ENCODE measurements at regions not wholly inside any gene's neighbourhood (a gene's known extent, or its start where the extent isn't known, plus 50 kb on each side); places are given as distances from the start of the nearest gene placed in this dataset.
"Not testable (repeated sequence)": the region's sequence is repeated elsewhere in the genome, so short reads cannot be mapped to it uniquely, and the experiment has no call there.

DNA sequence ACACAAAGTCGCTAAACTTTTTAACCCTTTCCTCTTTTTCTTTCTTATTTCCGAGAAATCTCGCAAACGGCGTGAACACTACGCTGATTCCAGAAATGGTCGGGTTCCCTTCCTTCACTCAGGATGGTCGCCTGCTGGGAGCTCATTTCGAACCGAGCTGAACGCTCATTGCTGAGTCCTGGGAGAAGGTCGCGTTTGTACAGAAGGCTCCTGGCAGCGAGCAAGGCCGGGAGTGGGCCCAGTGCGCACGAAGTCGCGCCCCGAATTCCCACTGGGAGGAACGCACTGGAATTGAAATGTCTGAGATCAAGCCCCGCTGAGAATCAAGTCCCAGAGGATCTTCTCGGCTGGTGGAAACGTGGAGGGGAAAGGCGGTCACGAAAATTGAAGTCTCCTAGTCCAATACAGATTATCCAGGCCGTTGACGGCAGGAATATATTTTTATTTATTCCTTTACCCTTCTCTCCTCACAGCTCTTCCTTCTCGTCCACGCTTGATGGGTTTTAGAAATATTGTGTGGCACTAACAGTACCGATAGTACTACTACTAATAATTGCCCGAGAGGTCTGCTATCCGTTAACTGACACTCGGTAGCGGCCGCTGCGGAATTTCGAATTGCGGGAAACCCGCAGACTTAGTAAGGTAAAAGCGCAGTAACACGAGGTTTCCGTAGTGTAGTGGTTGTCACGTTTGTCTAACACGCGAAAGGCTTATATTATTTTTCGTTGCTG, 207.2 kb upstream of the ZNF184 start:
- no peak for DNase-seq (ENCODE audit: low read depth in 2 of 2, low spot score in 1 of 2)

GRCh38 chr6:27679308-27679963, 206.5 kb upstream of the ZNF184 start:
- no peak for DNase-seq (ENCODE audit: low read depth in 2 of 2, low spot score in 1 of 2)

DNA sequence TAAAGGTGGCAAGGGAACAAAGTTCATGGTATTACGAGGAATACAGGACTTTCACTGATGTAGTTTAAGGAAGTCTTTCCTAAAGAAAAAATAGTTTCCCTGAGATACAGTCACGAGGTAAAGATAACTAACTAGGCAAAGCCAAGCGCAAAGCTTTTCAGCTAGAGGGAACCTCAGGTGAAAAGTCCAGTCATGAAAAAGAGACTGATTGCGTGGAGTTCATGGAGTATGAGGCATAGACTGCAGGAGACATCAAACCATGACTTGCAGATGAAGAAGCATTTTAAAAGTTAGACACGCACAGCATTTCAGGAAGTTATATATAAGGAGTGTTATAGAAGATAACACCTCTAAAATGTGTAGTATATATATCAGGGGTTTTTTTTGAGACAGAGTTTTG, 205.6 kb upstream of the ZNF184 start:
- DNase-seq (ENCODE audit: low read depth in 2 of 2, low spot score in 1 of 2) = no peak

GRCh38 chr6:27674882-27675281, 202.0 kb upstream of the ZNF184 start:
- no peak for DNase-seq (ENCODE audit: low read depth in 2 of 2, low spot score in 1 of 2)

GRCh38 chr6:27672113-27672799, 199.4 kb upstream of the ZNF184 start:
- no peak for DNase-seq (ENCODE audit: low read depth in 2 of 2, low spot score in 1 of 2)

- no peak for DNase-seq (ENCODE audit: low read depth in 2 of 2, low spot score in 1 of 2)
Measured at GRCh38 chr6:27669624-27670301, 196.9 kb upstream of the ZNF184 start.

GRCh38 chr6:27669295-27669623, 196.4 kb upstream of the ZNF184 start:
- no peak for DNase-seq (ENCODE audit: low read depth in 2 of 2, low spot score in 1 of 2)

DNA sequence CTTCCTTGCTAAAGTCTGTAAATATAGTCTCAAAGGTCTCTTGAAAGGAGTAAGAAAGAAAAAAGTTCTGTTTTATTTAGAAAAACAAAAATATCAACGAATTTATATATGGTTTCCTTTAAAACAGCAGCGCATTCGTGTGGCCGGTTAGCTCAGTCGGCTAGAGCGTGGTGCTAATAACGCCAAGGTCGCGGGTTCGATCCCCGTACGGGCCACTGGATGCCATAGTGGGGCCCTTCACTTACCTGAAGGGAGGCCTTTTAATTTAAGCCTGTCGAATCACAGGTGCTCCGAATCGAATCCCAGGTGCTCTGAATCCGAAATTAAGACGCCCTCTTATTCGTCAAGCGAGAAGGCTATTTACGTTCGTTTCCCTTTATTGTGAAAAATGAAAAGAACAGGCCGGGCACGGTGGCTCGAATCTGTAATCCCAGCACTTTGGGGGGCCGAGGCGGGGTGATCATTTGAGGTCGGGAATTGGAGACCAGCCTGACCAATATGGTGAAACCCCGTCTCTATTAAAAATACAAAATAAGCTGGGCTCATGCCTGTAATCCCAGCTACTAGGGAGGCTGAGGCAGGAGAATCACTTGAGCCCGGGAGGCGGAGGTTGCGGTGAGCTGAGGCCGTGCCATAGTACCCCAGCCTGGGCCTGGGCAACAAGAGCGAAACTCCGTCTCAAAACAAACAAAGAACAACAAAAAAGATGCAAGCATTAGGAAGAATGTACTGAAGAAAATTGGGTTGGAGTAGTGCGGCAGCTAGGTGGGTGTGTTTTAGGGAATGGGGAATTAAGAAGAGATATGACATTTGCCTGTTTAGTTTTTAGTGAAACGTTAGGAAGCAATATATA, 195.8 kb upstream of the ZNF184 start:
- no peak for DNase-seq (ENCODE audit: low read depth in 2 of 2, low spot score in 1 of 2)

DNA sequence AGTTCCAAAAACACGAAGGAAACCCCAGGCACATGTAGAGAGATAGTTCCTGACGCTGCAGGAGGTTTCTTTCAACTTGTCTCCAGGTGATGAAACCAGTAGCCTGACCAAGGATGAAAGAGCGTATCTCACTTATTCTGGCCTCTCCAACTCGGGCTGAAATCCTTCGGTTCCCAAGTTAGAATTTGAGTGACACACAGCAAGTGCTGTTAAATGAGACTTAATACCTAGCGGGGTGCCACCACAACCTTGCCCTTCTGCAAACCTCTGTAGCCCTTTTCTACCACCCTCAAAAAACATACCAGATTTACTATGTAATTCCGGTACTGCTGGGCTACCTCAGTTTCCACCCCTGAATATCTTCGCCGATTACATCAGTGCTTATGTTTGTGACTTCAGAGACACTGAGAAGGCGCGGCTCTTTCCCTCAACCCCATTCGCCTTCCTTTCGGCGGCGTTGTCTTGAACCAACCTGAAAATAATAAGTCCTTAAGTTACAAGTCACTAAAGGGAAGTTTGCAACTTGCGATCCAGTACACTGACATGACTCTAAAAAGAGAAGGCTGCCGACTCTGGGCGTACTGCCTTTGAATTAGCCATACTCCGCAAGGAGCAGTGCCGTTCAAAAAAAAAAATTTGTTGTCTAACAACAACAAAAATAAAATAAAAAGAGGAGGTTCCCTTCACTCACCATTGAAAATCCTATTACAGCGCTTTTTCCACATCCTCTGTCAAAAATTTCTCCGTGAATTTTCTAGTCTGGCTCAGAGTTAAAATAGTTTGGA, 194.9 kb upstream of the ZNF184 start:
- DNase-seq (ENCODE audit: low read depth in 2 of 2, low spot score in 1 of 2) = no peak

DNA sequence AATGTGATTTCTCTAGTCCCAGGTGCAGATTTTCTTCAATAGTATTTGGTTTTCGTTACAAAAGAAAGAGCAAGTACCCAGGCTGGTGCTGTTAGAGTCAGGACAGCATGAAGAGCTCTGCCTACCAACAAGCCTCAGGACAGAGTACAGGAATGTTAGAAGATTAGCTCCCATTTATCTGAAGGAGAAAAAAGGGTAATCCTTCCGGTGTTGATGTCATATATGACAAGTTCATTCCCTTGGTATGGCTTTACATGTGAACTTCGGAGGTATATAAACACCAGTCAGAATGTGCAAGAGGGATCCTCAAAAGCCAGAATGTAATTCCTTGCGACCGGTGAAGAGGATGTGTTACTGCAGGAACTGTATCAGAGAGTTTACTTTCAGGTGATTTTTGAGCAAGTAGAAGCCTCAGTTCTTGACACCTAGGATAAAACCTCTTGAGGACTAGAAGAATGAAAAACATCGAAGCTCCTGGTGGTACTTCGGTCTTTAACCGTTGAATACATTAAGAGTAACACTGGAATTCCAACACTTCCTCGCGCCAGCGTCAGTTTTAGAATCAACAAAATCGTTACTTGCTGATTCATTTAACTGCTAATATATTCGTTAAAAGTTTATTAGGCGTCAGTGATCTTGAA, 194.2 kb upstream of the ZNF184 start:
- no peak for DNase-seq (ENCODE audit: low read depth in 2 of 2, low spot score in 1 of 2)

GRCh38 chr6:27662769-27663168, 189.9 kb upstream of the ZNF184 start:
- DNase-seq (ENCODE audit: low read depth in 2 of 2, low spot score in 1 of 2) = no peak

DNA sequence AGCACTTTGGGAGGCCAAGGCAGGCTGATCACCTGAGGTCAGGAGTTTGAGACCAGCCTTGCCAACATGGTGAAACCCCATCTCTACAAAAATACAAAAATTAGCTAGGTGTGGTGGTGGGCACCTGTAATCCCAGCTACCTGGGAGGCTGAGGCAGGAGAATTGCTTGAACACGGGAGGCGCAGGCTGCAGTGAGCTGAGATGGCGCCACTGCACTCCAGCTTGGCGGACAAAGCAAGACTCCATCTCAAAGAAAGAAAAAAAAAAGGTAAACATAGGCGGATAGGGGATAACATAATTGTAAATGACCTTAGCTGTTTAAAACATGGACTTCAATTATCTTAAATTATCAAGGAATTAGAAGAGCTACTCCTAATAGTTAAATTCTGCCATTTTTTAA, 189.3 kb upstream of the ZNF184 start:
- DNase-seq (ENCODE audit: low read depth in 2 of 2, low spot score in 1 of 2) = not testable (repeated sequence)

DNA sequence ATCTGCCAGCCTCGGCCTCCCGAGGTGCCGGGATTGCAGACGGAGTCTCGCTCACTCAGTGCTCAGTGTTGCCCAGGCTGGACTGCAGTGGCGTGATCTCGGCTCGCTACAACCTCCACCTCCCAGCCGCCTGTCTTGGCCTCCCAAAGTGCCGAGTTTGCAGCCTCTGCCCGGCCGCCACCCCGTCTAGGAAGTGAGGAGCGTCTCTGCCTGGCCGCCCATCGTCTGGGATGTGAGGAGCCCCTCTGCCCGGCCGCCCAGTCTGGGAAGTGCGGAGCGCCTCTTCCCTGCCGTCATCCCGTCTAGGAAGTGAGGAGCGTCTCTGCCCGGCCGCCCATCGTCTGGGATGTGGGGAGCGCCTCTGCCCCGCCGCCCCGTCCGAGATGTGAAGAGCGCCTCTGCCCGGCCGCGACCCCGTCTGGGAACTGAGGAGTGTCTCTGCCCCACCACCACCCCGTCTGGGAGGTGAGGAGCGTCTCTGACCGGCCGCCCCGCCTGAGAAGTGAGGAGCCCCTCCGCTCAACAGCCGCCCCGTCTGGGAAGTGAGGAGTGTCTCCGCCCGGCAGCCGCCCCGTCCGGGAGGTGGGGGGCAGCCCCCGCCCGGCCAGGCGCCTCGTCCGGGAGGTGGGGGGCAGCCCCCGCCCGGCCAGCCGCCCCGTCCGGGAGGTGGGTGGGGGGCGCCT, 180.4 kb upstream of the ZNF184 start:
- DNase-seq (ENCODE audit: low read depth in 2 of 2, low spot score in 1 of 2) = not testable (repeated sequence)

- DNase-seq (ENCODE audit: low read depth in 2 of 2, low spot score in 1 of 2) = no peak
Measured at GRCh38 chr6:27651371-27651732, 178.4 kb upstream of the ZNF184 start.

- no peak for DNase-seq (ENCODE audit: low read depth in 2 of 2, low spot score in 1 of 2)
Measured at GRCh38 chr6:27650620-27651370, 177.9 kb upstream of the ZNF184 start.

DNA sequence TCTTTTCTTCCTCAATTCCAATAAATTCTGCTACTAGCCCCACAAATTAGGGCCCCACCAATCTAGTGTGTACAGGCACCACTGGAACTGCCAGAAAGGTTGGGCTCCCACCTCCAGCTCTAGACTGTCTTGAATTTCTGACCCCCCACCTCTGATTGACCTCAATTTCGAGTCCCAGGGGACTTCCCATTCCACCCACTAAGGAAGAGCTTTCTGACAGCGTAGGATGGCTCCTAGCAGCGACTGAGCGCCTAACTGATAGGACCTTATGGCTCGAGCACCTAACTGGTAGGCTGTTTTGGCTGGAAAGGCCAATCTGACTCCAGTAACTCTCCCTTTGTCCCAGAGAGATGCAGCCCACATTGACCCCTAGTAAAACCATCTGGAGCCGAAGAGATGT, 171.6 kb upstream of the ZNF184 start:
- DNase-seq (ENCODE audit: low read depth in 2 of 2, low spot score in 1 of 2) = no peak

- DNase-seq (ENCODE audit: low read depth in 2 of 2, low spot score in 1 of 2) = no peak
Measured at GRCh38 chr6:27642744-27643456, 170.0 kb upstream of the ZNF184 start.

DNA sequence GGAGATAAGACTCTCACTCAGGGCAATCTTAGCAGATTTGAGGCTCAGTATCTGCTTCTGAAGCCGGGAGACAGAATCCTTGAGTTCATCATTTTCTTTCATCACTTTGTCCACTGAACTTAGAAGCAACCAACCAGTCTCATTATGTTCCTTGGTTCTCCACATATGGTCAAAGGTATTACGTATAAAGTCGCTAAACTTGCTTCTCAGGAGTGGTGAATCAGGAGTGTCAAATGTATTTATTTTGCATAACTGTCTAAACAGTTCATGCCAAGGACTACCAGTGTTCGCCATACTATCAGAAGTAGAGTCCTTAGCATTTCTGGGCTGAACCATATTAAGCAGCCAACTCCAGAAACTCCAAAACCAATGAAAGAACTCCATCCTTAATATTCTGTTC, 163.0 kb upstream of the ZNF184 start:
- DNase-seq (ENCODE audit: low read depth in 2 of 2, low spot score in 1 of 2) = not testable (repeated sequence)

Measured in stimulated activated CD8-positive, alpha-beta memory T cell treated with anti-CD3 and anti-CD28 coated beads, Interleukin-4, amount 100 ng/mL, for 4 hours (primary cell).